Cardiac muscle cell (in vitro differentiated cells and primary cell): ENCODE measurements at regions not wholly inside any gene's neighbourhood (a gene's known extent, or its start where the extent isn't known, plus 50 kb on each side); places are given as distances from the start of the nearest gene placed in this dataset.

Source experiments
- DNase-seq, 2 donors: peaks; one replicate each; pipeline versions ENCODE4 v3.0.0 to v3.0.0-alpha.2; 2010 to 2017; ENCODE audit warnings: low read depth in 1 of 2, low spot score in 1 of 2
- H3K27ac ChIP-seq: fragments of 200-600 bp; sonication (generic); 2 replicates; pipeline ENCODE4 v1.5.1; 2016
- H3K27me3 ChIP-seq: fragments of 200-600 bp; sonication (generic); 2 replicates; pipeline ENCODE4 v1.6.0; 2016; ENCODE audit warnings: control low read depth
- H3K36me3 ChIP-seq: fragments of 200-600 bp; sonication (generic); 2 replicates; pipeline ENCODE4 v1.5.1; 2016; ENCODE audit warnings: control low read depth
- H3K4me1 ChIP-seq: fragments of 200-600 bp; sonication (generic); 2 replicates; pipeline ENCODE4 v1.8.1; 2017; ENCODE audit warnings: low read depth, mild to moderate bottlenecking, mixed run types
- H3K4me3 ChIP-seq: fragments of 200-600 bp; sonication (generic); 2 replicates; pipeline ENCODE4 v1.5.1; 2016; ENCODE audit warnings: mild to moderate bottlenecking
- H3K9me3 ChIP-seq: fragments of 200-600 bp; sonication (generic); 2 replicates; pipeline ENCODE4 v1.5.1; 2017; ENCODE audit warnings: low read depth, mild to moderate bottlenecking, control low read depth
- CTCF ChIP-seq: IDR thresholded peaks from 2 replicates; pipeline ENCODE4 v1.5.1; 2012; ENCODE audit warnings: low read depth, mild to moderate bottlenecking, low read length

DNA sequence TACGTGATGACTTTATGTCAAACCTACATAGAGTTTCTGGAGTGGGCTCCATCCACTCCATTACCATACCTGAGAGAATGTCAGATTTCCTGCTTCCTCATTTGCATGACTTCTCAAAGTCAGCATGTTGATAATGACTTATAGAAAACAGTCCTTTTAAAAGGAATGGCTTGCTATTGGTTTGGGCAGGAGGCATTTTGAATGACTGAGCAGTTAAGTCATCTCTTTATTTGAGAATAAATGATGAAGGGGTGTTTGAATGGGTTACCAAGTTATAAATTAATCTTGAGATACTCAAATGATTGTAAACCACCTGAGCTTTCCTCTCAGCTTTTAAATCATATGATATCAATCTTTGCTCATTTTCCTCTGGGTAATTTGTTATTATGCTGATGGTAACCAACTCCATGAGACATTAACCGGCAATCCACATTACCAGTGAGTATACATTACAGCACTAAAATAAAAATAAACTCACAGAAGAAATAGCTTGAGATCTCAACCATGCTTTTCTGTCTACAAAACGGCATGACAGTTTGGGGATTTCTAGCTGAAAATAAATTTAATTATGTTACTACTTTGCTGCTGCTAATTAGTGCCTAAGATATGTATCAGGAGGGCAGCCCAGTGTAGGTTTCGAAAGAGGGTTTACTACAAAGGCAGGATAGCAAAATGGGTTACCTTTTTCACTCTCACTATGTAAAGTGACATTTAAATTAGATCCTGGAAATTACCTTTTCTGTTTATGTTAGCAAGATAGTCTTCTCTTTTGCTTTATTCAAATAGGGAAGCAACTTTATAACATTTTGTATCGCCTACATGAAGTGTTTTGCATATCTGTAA, 78.8 kb downstream of the RPS12 start:
- no peak for DNase-seq

GRCh38 chr6:132893772-132894490, 79.6 kb downstream of the RPS12 start:
- H3K27me3 ChIP-seq: no peaks in the 10 kb centered on the region
- H3K4me3 ChIP-seq: no peak overlapping the region
- no peaks in the 10 kb centered on the region for H3K36me3 ChIP-seq
- H3K4me1 ChIP-seq: no peaks in the 10 kb centered on the region
- no peaks in the 10 kb centered on the region for H3K9me3 ChIP-seq
- no peak overlapping the region for H3K27ac ChIP-seq
- DNase-seq: no peak
- TF ChIP-seq CTCF: no peak

More for the DNA sequence above, 78.8 kb downstream of the RPS12 start:
- Histone ChIP-seq H3K4me3 (no peak overlapping the region), H3K9me3 (no peaks in the 10 kb centered on the region), H3K36me3 (no peaks in the 10 kb centered on the region), H3K4me1 (no peaks in the 10 kb centered on the region), H3K27ac (no peak overlapping the region), H3K27me3 (no peaks in the 10 kb centered on the region)
- no peak for TF ChIP-seq CTCF

DNA sequence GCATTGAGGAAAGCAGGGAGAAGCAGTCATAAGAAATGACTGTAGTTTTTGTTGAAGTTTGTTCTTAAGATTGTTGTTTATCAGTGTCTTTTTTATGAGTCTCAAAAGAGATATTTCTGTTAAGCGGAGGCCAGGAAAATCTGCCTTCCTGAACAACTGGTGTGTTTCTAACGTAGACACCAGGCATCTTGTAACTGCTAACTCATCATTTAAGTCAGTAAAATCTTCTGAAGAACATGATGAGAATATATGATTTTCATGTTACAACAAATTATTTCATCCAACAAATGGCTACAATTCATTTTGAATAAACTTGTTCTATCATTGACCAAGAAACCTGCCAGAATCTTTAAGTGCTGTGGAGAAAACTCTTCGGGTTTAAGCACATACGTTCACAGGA, 84.0 kb downstream of the RPS12 start:
- no peak overlapping the region for H3K27ac ChIP-seq
- no peaks in the 10 kb centered on the region for H3K36me3 ChIP-seq
- no peak overlapping the region for H3K4me3 ChIP-seq
- H3K27me3 ChIP-seq: no peaks in the 10 kb centered on the region
- H3K4me1 ChIP-seq: no peaks in the 10 kb centered on the region
- TF ChIP-seq CTCF: no peak
- no peaks in the 10 kb centered on the region for H3K9me3 ChIP-seq
- no peak for DNase-seq

DNA sequence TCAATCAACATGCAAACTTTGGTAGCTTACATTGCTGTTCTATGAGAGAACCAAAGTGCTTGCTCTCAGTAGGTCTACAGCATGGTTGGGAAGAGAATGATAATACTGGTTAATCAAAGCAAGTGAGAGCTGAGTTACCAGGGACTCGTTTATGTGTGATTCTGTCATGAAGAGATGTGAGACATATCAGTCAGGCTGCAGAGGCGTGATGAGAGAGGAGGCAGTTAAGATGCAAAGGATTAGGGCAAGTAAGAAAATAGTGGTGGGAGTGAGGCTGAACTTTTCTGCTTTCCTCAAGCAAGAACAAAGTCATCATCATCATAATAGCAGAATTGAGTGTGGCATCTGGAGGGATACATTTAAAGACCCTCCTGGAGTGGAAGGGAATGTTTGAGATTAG, 86.5 kb downstream of the RPS12 start:
- H3K27me3 ChIP-seq: no peaks in the 10 kb centered on the region
- no peak overlapping the region for H3K4me3 ChIP-seq
- H3K36me3 ChIP-seq: no peaks in the 10 kb centered on the region
- H3K27ac ChIP-seq: no peak overlapping the region
- H3K4me1 ChIP-seq: no peaks in the 10 kb centered on the region
- H3K9me3 ChIP-seq: no peaks in the 10 kb centered on the region
- no peak for DNase-seq
- TF ChIP-seq CTCF: no peak

- H3K9me3 ChIP-seq: no peaks in the 10 kb centered on the region
- H3K4me3 ChIP-seq: no peak overlapping the region
- no peak overlapping the region for H3K27ac ChIP-seq
- H3K36me3 ChIP-seq: no peaks in the 10 kb centered on the region
- H3K27me3 ChIP-seq: no peaks in the 10 kb centered on the region
- no peak for TF ChIP-seq CTCF
- H3K4me1 ChIP-seq: no peaks in the 10 kb centered on the region
- peak in 1 of 2 donors; percentile 30 for DNase-seq
These were observed 88.5 kb downstream of the RPS12 start for GRCh38 chr6:132902901-132903300.
